ENCODE measurements at regions not wholly inside any gene's neighbourhood (a gene's known extent, or its start where the extent isn't known, plus 50 kb on each side); places are given as distances from the start of the nearest gene placed in this dataset.

DNA sequence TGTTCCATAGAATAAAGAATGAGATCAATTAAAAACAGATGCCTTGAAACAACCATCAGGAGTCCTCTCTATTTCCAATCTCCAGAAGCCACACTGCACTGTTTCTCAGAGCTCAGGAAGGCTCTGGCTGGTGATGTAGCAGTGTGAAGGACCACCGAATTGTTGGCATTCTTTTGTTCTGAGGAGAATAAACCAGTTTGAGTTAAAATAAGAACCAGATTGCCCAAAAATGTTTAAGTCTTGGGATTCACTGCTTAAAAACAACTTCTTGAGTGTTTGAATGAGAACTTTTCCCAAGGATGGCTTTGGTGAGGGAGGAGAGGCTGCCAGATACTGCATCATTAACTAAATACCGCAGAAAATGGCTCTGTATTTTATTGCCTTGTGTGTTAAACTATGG, 341.2 kb downstream of the C12orf75 start:
- Histone ChIP-seq H3K27ac (no peak overlapping the region), H3K36me3 (no peaks in the 10 kb centered on the region), H3K9me3 (ENCODE audit: severe bottlenecking) (no peaks in the 10 kb centered on the region), H3K27me3 (ENCODE audit: insufficient read depth, low read depth, severe bottlenecking) (no peaks in the 10 kb centered on the region), H3K4me3 (ENCODE audit: low read depth, low read length) (no peak overlapping the region)
- TF ChIP-seq, protein P1, sequence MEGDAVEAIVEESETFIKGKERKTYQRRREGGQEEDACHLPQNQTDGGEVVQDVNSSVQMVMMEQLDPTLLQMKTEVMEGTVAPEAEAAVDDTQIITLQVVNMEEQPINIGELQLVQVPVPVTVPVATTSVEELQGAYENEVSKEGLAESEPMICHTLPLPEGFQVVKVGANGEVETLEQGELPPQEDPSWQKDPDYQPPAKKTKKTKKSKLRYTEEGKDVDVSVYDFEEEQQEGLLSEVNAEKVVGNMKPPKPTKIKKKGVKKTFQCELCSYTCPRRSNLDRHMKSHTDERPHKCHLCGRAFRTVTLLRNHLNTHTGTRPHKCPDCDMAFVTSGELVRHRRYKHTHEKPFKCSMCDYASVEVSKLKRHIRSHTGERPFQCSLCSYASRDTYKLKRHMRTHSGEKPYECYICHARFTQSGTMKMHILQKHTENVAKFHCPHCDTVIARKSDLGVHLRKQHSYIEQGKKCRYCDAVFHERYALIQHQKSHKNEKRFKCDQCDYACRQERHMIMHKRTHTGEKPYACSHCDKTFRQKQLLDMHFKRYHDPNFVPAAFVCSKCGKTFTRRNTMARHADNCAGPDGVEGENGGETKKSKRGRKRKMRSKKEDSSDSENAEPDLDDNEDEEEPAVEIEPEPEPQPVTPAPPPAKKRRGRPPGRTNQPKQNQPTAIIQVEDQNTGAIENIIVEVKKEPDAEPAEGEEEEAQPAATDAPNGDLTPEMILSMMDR (IDR thresholded peaks at IDR 0.05; ENCODE audit: low read depth, low read length): no peak
- DNase-seq: no peak

DNA sequence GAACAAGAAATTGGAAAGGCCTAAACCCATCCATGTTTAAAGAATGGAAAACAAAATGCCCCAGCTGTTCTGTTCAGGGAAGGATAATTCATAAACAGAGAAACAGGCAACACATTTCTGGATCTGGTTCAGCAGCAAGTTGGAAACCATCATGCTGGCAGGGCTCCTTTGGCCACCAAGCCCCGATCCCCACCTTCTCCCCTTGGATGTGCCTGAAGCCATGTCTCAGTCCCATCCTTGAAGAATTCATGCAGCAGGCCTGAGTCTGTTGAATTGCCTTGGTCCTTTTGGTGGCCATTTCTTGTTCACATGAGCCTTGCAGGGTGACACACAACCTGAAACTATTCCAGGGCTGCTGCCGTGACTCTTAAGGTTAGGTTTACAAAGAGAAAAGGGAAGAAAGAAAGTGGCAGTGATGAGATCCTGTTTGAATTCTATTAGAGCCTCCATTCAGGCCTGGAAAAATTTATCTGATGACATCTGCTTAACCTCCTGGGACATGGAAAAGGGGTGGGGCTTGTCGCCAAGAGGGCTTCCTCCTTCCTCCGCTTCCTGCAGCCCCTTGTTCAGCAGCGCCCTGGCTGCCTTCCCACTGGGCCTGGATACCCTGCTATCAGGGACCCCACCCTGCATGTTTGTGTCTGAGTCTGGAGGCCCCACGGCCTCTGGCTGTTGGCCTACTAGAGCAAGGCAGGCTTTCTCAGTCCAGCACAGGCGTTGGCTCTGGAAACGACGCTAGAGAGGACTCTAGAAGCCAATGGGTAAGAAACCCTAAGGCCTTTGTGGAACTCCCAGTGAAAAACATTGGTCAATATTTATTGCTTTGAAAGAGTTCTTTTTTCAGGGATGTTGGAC, 341.9 kb downstream of the C12orf75 start:
- DNase-seq: no peak
- H3K27me3 ChIP-seq (ENCODE audit: insufficient read depth, low read depth, severe bottlenecking): no peaks in the 10 kb centered on the region
- no peak overlapping the region for H3K4me3 ChIP-seq (ENCODE audit: low read depth, low read length)
- no peaks in the 10 kb centered on the region for H3K36me3 ChIP-seq
- H3K27ac ChIP-seq: no peak overlapping the region
- no peaks in the 10 kb centered on the region for H3K9me3 ChIP-seq (ENCODE audit: severe bottlenecking)
- TF ChIP-seq, protein P1 (IDR thresholded peaks at IDR 0.05; ENCODE audit: low read depth, low read length): no peak

DNA sequence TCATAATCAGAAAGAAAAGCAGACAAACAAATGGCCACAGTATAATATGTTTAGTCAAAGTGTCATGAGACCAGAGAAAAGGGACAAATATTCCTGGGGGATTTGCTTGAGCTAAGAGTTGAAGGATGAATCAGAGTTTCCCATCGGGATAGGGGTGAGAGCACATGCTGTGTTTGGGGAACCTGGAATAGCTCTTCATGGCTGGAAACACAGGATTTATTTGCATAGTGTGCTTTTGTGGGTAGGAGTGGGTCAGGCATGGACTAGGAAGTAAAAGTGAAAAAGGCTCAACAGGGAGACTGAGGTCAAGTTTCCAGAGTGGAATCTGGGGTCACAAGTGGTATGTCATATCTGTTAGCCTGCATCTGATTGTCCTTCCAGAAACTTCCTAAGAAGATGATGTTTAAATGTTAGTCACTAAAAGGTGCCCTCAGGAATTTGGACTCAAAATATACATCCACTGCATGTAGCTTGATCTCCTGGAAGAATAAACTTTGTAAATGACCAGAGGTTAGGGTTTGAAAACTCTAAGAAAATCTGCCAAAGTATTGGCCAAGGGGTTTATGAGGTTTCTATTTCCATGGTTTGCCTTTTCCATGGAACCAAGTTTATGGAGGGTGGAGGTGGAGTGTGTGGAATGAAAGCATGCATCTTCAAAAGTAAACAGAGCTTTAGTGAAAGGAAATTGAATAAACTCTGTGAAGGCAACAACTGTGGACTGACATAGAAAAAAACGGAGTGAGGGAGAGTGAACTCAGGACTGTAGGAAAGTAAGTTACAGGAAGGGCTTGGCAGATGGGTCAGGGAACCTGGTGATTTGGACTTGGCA, 344.6 kb downstream of the C12orf75 start:
- Histone ChIP-seq H3K36me3 (no peaks in the 10 kb centered on the region), H3K4me3 (ENCODE audit: low read depth, low read length) (no peak overlapping the region), H3K27ac (no peak overlapping the region), H3K27me3 (ENCODE audit: insufficient read depth, low read depth, severe bottlenecking) (no peaks in the 10 kb centered on the region), H3K9me3 (ENCODE audit: severe bottlenecking) (no peaks in the 10 kb centered on the region)
- DNase-seq: no peak
- TF ChIP-seq, protein P1 (IDR thresholded peaks at IDR 0.05; ENCODE audit: low read depth, low read length): no peak

DNA sequence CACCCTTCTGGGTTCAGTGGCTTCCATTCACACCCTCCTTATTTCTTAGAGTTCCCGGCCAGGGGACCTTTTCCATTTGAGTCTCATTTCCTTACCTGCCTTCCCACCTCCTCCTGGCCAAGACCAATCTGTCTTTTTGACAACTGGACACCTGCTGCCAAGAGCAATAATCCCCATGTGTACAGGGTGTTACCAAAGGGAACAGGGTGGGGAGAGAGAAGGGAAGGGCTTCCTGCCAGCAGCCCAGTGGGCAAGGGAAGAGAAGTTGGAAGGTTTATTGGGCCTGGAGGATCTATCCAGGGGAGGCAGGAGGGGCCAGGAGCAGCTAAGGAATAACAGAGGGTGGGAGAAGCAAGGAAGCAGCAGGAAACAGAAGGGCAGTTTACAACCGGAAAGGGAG, 346.2 kb downstream of the C12orf75 start:
- Histone ChIP-seq H3K27ac (no peak overlapping the region), H3K27me3 (ENCODE audit: insufficient read depth, low read depth, severe bottlenecking) (no peaks in the 10 kb centered on the region), H3K4me3 (ENCODE audit: low read depth, low read length) (no peak overlapping the region), H3K36me3 (no peaks in the 10 kb centered on the region), H3K9me3 (ENCODE audit: severe bottlenecking) (no peaks in the 10 kb centered on the region)
- peak; percentile 42 for DNase-seq
- TF ChIP-seq, protein P1 (IDR thresholded peaks at IDR 0.05; ENCODE audit: low read depth, low read length): no peak

DNA sequence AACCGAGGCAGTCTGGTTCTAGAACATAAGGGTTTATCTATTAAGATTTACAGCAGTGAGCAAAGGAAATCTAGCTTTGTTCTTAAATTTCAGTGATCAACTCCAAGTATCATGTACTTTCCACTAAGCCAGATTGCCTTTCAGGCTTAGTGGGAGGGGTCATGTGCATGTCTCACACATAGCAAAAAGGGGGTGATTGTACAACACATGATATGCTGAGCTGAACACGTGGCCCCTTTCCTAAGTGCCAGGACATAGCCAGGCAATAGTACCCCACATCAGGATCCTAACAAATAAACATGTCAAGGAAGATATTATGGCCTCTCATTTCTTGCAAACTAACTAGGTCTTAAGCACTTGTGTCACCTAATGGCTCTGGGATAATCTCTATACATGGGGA, 347.2 kb downstream of the C12orf75 start:
- Histone ChIP-seq H3K36me3 (no peaks in the 10 kb centered on the region), H3K9me3 (ENCODE audit: severe bottlenecking) (no peaks in the 10 kb centered on the region), H3K27me3 (ENCODE audit: insufficient read depth, low read depth, severe bottlenecking) (no peaks in the 10 kb centered on the region), H3K4me3 (ENCODE audit: low read depth, low read length) (no peak overlapping the region), H3K27ac (no peak overlapping the region)
- TF ChIP-seq, protein P1 (IDR thresholded peaks at IDR 0.05; ENCODE audit: low read depth, low read length): no peak
- DNase-seq: peak; percentile 42

Measured in WERI-Rb-1 (cell line).